ENCODE measurements at regions not wholly inside any gene's neighbourhood (a gene's known extent, or its start where the extent isn't known, plus 50 kb on each side); places are given as distances from the start of the nearest gene placed in this dataset.

GRCh38 chr10:91035650-91036292 is 114.9 kb upstream of the ANKRD1 start:
- TF ChIP-seq FOXM1 (IDR thresholded peaks at IDR 0.05; ENCODE audit: low read depth) (no peak), FOSL2 (IDR thresholded peaks at IDR 0.05; ENCODE audit: borderline replicate concordance, low read depth) (no peak), SIN3A (IDR thresholded peaks at IDR 0.05; ENCODE audit: borderline replicate concordance, low read depth, low read length) (no peak), PBX3 (IDR thresholded peaks at IDR 0.05) (no peak), POLR2AphosphoS5 (IDR thresholded peaks at IDR 0.05; ENCODE audit: low read depth, low read length) (no peak)

All from SK-N-SH (cell line).